ENCODE measurements at regions not wholly inside any gene's neighbourhood (a gene's known extent, or its start where the extent isn't known, plus 50 kb on each side); places are given as distances from the start of the nearest gene placed in this dataset.
"Not testable (repeated sequence)": the region's sequence is repeated elsewhere in the genome, so short reads cannot be mapped to it uniquely, and the experiment has no call there.

- no peak overlapping the region for H3K27ac Mint-ChIP-seq
- no peak for DNase-seq (ENCODE audit: extremely low spot score, unreplicated experiment)
- TF ChIP-seq, protein P1, sequence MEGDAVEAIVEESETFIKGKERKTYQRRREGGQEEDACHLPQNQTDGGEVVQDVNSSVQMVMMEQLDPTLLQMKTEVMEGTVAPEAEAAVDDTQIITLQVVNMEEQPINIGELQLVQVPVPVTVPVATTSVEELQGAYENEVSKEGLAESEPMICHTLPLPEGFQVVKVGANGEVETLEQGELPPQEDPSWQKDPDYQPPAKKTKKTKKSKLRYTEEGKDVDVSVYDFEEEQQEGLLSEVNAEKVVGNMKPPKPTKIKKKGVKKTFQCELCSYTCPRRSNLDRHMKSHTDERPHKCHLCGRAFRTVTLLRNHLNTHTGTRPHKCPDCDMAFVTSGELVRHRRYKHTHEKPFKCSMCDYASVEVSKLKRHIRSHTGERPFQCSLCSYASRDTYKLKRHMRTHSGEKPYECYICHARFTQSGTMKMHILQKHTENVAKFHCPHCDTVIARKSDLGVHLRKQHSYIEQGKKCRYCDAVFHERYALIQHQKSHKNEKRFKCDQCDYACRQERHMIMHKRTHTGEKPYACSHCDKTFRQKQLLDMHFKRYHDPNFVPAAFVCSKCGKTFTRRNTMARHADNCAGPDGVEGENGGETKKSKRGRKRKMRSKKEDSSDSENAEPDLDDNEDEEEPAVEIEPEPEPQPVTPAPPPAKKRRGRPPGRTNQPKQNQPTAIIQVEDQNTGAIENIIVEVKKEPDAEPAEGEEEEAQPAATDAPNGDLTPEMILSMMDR (conservative IDR thresholded peaks at IDR 0.05): no peak
- H3K4me3 Mint-ChIP-seq: no peak overlapping the region
- H3K4me1 Mint-ChIP-seq (ENCODE audit: unreplicated experiment): no peaks in the 10 kb centered on the region
- no peaks in the 10 kb centered on the region for H3K9me3 Mint-ChIP-seq
- peaks cover 6% of the 10 kb centered on the region for H3K27me3 Mint-ChIP-seq
- H3K36me3 Mint-ChIP-seq: no peaks in the 10 kb centered on the region
Observed at GRCh38 chr6:27778625-27779417, 133.4 kb downstream of the OR2B2 start.

GRCh38 chr6:27777614-27778355, 134.4 kb downstream of the OR2B2 start:
- Mint-ChIP-seq H3K27me3 (peaks cover 6% of the 10 kb centered on the region), H3K27ac (no peak overlapping the region), H3K36me3 (no peaks in the 10 kb centered on the region), H3K4me1 (ENCODE audit: unreplicated experiment) (no peaks in the 10 kb centered on the region), H3K9me3 (no peaks in the 10 kb centered on the region), H3K4me3 (no peak overlapping the region)
- DNase-seq (ENCODE audit: extremely low spot score, unreplicated experiment): no peak
- TF ChIP-seq, protein P1 (conservative IDR thresholded peaks at IDR 0.05): no peak

DNA sequence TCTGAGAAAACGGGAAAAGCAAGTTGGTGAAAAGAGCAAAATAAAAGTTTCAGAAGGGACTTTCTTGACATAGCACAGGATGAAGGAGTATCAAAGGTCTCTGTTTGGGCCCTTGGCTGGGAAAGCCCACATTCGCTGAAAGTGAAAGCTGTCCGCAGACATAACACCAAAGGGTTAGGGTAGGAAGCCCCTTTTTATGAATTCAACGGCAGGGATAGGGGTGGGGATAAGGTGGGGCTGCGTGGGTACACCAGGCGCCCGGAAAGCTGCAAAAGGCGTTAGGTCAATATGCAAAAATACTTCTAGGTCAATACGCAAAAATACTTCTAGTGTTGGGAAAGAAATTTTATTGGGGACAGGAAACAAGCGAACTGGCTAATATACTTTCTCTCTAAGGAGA, 135.1 kb downstream of the OR2B2 start:
- Mint-ChIP-seq H3K27ac (no peak overlapping the region), H3K4me1 (ENCODE audit: unreplicated experiment) (peaks cover 3% of the 10 kb centered on the region), H3K9me3 (no peaks in the 10 kb centered on the region), H3K4me3 (no peak overlapping the region), H3K36me3 (no peaks in the 10 kb centered on the region), H3K27me3 (peaks cover 9% of the 10 kb centered on the region)
- DNase-seq (ENCODE audit: extremely low spot score, unreplicated experiment): no peak
- TF ChIP-seq, protein P1 (conservative IDR thresholded peaks at IDR 0.05): no peak

DNA sequence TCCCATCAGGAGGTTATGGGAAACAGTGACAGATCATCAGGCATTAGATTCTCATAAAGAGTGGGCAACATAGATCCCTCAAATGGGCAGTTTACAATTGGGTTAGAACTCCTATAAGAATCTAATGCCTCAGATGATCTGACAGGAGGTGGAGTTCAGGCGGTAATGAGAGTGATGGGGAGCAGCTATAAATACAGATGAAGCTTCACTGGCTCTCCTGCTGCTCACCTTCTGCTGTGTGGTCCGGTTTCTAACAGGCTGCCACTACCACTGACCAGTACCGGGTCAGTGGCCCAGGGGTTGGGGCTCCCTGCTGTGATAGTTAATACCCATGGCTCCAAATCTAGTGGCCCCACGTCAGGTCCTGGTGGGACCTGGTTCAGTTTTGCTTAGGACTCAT, 135.7 kb downstream of the OR2B2 start:
- Mint-ChIP-seq H3K36me3 (no peaks in the 10 kb centered on the region), H3K4me3 (no peak overlapping the region), H3K4me1 (ENCODE audit: unreplicated experiment) (peaks cover 6% of the 10 kb centered on the region), H3K9me3 (no peaks in the 10 kb centered on the region), H3K27me3 (peaks cover 14% of the 10 kb centered on the region), H3K27ac (no peak overlapping the region)
- TF ChIP-seq, protein P1 (conservative IDR thresholded peaks at IDR 0.05): no peak
- no peak for DNase-seq (ENCODE audit: extremely low spot score, unreplicated experiment)

- Mint-ChIP-seq H3K36me3 (no peaks in the 10 kb centered on the region), H3K27me3 (peaks cover 21% of the 10 kb centered on the region), H3K9me3 (no peaks in the 10 kb centered on the region), H3K4me1 (ENCODE audit: unreplicated experiment) (peaks cover 10% of the 10 kb centered on the region), H3K4me3 (no peak overlapping the region), H3K27ac (no peak overlapping the region)
- TF ChIP-seq, protein P1 (conservative IDR thresholded peaks at IDR 0.05): no peak
- DNase-seq (ENCODE audit: extremely low spot score, unreplicated experiment): no peak
Observed at GRCh38 chr6:27775796-27776184, 136.4 kb downstream of the OR2B2 start.

DNA sequence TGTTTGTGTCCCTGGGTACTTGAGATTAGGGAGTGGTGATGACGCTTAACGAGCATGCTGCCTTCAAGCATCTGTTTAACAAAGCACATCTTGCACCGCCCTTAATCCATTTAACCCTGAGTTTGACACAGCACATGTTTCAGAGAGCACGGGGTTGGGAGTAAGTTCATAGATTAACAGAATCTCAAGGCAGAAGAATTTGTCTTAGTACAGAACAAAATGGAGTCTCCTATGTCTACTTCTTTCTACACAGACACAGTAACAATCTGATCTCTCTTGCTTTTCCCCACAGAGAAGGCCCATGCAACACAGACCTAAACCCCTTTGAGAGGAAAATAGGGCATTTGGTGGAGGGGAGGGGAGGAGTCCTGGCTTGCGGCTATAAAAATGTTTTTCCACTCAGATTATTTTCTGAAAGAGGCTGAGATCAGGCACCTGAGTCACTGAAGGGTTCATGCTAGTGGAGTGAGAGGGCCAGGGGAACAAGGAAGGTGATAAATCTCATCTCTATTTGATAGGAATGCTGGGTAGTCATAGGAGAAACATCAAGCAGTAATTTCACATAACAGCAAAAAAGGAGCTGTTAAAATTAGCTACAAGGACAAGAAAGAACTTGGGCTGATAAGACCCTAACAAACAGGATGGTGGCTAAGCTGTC, 136.9 kb downstream of the OR2B2 start:
- H3K27ac Mint-ChIP-seq; DNase-seq (ENCODE audit: extremely low spot score, unreplicated experiment); H3K9me3 Mint-ChIP-seq; H3K4me3 Mint-ChIP-seq; H3K36me3 Mint-ChIP-seq: not testable (repeated sequence)
- Mint-ChIP-seq H3K27me3 (peaks cover 26% of the 10 kb centered on the region), H3K4me1 (ENCODE audit: unreplicated experiment) (peaks cover 10% of the 10 kb centered on the region)

DNA sequence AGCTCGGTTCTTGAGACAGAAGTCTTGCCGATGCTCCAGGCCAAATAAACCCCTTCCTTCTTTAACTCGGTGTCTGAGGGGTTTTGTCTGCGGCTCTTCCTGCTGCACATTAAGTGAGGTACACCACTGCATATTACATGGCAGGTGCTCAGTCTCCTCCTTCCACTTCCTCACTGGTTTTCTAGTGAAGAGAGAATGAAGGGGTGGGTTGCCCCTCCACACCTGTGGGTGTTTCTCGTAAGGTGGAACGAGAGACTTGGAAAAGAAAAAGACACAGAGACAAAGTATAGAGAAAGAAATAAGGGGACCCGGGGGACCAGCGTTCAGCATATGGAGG, 138.0 kb downstream of the OR2B2 start:
- not testable (repeated sequence) for H3K4me3 Mint-ChIP-seq; H3K9me3 Mint-ChIP-seq; H3K36me3 Mint-ChIP-seq; H3K27ac Mint-ChIP-seq; DNase-seq (ENCODE audit: extremely low spot score, unreplicated experiment)
- Mint-ChIP-seq H3K4me1 (ENCODE audit: unreplicated experiment) (peaks cover 10% of the 10 kb centered on the region), H3K27me3 (peaks cover 32% of the 10 kb centered on the region)

GRCh38 chr6:27773542-27774263, 138.5 kb downstream of the OR2B2 start:
- not testable (repeated sequence) for H3K36me3 Mint-ChIP-seq; DNase-seq (ENCODE audit: extremely low spot score, unreplicated experiment); H3K4me3 Mint-ChIP-seq; H3K27ac Mint-ChIP-seq; H3K9me3 Mint-ChIP-seq
- peaks cover 10% of the 10 kb centered on the region for H3K4me1 Mint-ChIP-seq (ENCODE audit: unreplicated experiment)
- peaks cover 33% of the 10 kb centered on the region for H3K27me3 Mint-ChIP-seq

Data from type B pancreatic cell (in vitro differentiated cells).